Panc1 (cell line): ENCODE measurements at regions not wholly inside any gene's neighbourhood (a gene's known extent, or its start where the extent isn't known, plus 50 kb on each side); places are given as distances from the start of the nearest gene placed in this dataset.

ENCODE experiments used
- ATAC-seq: fragments of 200-7000 bp; cut with Tn5 transposase; 2 replicates; pipeline ENCODE4 v1.9.1; 2020; ENCODE audit warnings: mild to moderate bottlenecking, moderate library complexity
- BruUV-seq: library from RNA; stranded (reverse); fragments of 400-500 nt; replicated peaks from 2 replicates; lab custom pipeline; 2021; lab: Mats Ljungman, UMichigan
- CTCF ChIA-PET: fragments of 300-600 bp; sonication (Branson Sonifier 250); formaldehyde crosslinking; loops from one replicate; lab custom pipeline; 2022; ENCODE audit warnings: antibody characterized with exemption; lab: Charles Lee
- POLR2A ChIA-PET: fragments of 300-600 bp; sonication (Branson Sonifier 250); formaldehyde crosslinking; loops from one replicate; lab custom pipeline; 2022; ENCODE audit warnings: antibody characterized with exemption; lab: Charles Lee
- DNase-seq: peaks from one replicate; pipeline ENCODE4 v3.0.0-alpha.2; 2010; ENCODE audit warnings: low read depth, low spot score
- H3K27ac ChIP-seq: 2 replicates; pipeline ENCODE4 v1.5.1; 2011; ENCODE audit warnings: mild to moderate bottlenecking, low read length, inconsistent platforms
- H3K27me3 ChIP-seq: fragments of 200-500 bp; sonication (Bioruptor generic); 2 replicates; pipeline ENCODE4 v1.6.0; 2014; ENCODE audit warnings: low read length, inconsistent platforms; ENCODE audit not compliant: control insufficient read depth, insufficient read depth
- H3K36me3 ChIP-seq: fragments of 200-500 bp; sonication (Bioruptor generic); 2 replicates; pipeline ENCODE4 v1.5.1; 2014; ENCODE audit warnings: inconsistent platforms, mild to moderate bottlenecking, low read length, moderate library complexity; ENCODE audit not compliant: control insufficient read depth, insufficient read depth
- H3K4me1 ChIP-seq: 2 replicates; pipeline ENCODE4 v1.5.1; 2011; ENCODE audit warnings: inconsistent platforms, mild to moderate bottlenecking, low read length, moderate library complexity; ENCODE audit not compliant: control insufficient read depth, insufficient read depth
- H3K4me3 ChIP-seq, 2 experiments: 2 replicates each; pipeline ENCODE4 v1.5.1; 2011 to 2012; ENCODE audit warnings: low read depth in 2 of 2, low read length in 2 of 2, mild to moderate bottlenecking in 2 of 2, inconsistent platforms in 1 of 2, moderate library complexity in 1 of 2
- H3K9me3 ChIP-seq: fragments of 200-500 bp; sonication (Bioruptor generic); 2 replicates; pipeline ENCODE4 v1.5.1; 2014; ENCODE audit warnings: low read depth, mild to moderate bottlenecking, inconsistent platforms, low read length, moderate library complexity; ENCODE audit not compliant: control insufficient read depth, insufficient read depth
- POLR2AphosphoS5 ChIP-seq: IDR thresholded peaks from 2 replicates; pipeline ENCODE4 v1.6.1; 2012; ENCODE audit warnings: mild to moderate bottlenecking, low read depth, low read length, moderate library complexity
- SIN3A ChIP-seq: IDR thresholded peaks from 2 replicates; pipeline ENCODE4 v1.6.1; 2012; ENCODE audit warnings: low read depth, mild to moderate bottlenecking, low read length, moderate library complexity, borderline replicate concordance; ENCODE audit not compliant: insufficient read depth
- TCF7L2 ChIP-seq: IDR thresholded peaks from 2 replicates; pipeline ENCODE4 v1.6.1; 2011; ENCODE audit warnings: mild to moderate bottlenecking, low read depth, low read length, inconsistent platforms
- in situ Hi-C: cut with HindIII; loops from 2 replicates; pipeline ENCODE4 v1.10.0; 2016; ENCODE audit warnings: low sequenced_read_pairs, low pct_unique_long_range_greater_than_20kb
- intact Hi-C: fragments of 100-400 bp; cut with micrococcal nuclease; formaldehyde crosslinking; loops from one replicate; pipeline ENCODE4 v1.10.0; 2022; ENCODE audit not compliant: unreplicated experiment
- TF ChIP-seq, protein P1 (sequence below): fragments of 450-650 bp; IDR thresholded peaks from 2 replicates; pipeline ENCODE4 v1.5.1; 2017; ENCODE audit warnings: mild to moderate bottlenecking
- TF ChIP-seq, protein P2 (sequence below), 2 experiments: IDR thresholded peaks; 2 replicates each; pipeline ENCODE4 v1.6.1; 2011 to 2012; ENCODE audit warnings: low read depth in 2 of 2, control low read depth in 1 of 2, low read length in 1 of 2, mild to moderate bottlenecking in 1 of 2, moderate library complexity in 1 of 2; ENCODE audit not compliant: insufficient read depth in 1 of 2

DNA sequence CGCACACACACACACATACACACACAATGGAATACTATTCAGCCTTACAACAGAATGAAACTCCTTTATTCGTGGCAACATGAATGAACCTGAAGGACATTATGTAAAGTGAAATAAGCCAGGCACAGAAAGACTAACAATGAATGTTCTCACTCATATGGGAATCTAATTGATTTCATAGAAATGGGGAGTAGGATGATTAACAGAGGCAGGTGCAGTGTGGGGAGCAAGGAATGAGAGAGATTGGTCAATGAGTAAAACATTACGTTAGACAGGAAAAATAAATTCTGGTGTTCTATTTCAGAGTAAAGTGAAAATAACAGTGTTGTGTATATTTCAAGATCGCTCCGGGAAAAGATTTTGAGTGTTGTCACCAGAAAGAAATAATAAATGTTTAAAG is 694.5 kb downstream of the NXPH1 start:
- POLR2A ChIA-PET, result no interaction called here
- H3K36me3 ChIP-seq, result no peaks in the 10 kb centered on the region
- CTCF ChIA-PET, result no interaction called here
- in situ Hi-C loops, result no loop called here
- H3K27me3 ChIP-seq, result no peaks in the 10 kb centered on the region
- no peak overlapping the region for H3K4me3 ChIP-seq
- DNase-seq (no peak), ATAC-seq (no peak)
- no TSS peak for BruUV-seq
- H3K27ac ChIP-seq, result no peak overlapping the region
- TF ChIP-seq, protein P1, sequence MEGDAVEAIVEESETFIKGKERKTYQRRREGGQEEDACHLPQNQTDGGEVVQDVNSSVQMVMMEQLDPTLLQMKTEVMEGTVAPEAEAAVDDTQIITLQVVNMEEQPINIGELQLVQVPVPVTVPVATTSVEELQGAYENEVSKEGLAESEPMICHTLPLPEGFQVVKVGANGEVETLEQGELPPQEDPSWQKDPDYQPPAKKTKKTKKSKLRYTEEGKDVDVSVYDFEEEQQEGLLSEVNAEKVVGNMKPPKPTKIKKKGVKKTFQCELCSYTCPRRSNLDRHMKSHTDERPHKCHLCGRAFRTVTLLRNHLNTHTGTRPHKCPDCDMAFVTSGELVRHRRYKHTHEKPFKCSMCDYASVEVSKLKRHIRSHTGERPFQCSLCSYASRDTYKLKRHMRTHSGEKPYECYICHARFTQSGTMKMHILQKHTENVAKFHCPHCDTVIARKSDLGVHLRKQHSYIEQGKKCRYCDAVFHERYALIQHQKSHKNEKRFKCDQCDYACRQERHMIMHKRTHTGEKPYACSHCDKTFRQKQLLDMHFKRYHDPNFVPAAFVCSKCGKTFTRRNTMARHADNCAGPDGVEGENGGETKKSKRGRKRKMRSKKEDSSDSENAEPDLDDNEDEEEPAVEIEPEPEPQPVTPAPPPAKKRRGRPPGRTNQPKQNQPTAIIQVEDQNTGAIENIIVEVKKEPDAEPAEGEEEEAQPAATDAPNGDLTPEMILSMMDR, result no peak
- no peak for TF ChIP-seq SIN3A
- TF ChIP-seq TCF7L2, result no peak
- TF ChIP-seq POLR2AphosphoS5, result no peak
- TF ChIP-seq, protein P2, sequence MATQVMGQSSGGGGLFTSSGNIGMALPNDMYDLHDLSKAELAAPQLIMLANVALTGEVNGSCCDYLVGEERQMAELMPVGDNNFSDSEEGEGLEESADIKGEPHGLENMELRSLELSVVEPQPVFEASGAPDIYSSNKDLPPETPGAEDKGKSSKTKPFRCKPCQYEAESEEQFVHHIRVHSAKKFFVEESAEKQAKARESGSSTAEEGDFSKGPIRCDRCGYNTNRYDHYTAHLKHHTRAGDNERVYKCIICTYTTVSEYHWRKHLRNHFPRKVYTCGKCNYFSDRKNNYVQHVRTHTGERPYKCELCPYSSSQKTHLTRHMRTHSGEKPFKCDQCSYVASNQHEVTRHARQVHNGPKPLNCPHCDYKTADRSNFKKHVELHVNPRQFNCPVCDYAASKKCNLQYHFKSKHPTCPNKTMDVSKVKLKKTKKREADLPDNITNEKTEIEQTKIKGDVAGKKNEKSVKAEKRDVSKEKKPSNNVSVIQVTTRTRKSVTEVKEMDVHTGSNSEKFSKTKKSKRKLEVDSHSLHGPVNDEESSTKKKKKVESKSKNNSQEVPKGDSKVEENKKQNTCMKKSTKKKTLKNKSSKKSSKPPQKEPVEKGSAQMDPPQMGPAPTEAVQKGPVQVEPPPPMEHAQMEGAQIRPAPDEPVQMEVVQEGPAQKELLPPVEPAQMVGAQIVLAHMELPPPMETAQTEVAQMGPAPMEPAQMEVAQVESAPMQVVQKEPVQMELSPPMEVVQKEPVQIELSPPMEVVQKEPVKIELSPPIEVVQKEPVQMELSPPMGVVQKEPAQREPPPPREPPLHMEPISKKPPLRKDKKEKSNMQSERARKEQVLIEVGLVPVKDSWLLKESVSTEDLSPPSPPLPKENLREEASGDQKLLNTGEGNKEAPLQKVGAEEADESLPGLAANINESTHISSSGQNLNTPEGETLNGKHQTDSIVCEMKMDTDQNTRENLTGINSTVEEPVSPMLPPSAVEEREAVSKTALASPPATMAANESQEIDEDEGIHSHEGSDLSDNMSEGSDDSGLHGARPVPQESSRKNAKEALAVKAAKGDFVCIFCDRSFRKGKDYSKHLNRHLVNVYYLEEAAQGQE (IDR thresholded peaks at IDR 0.05; ENCODE audit: insufficient read depth in 1 of 2, low read depth in 2 of 2, low read length in 1 of 2), result no peak
- no peaks in the 10 kb centered on the region for H3K4me1 ChIP-seq
- intact Hi-C loops, result no loop called here
- no peaks in the 10 kb centered on the region for H3K9me3 ChIP-seq

DNA sequence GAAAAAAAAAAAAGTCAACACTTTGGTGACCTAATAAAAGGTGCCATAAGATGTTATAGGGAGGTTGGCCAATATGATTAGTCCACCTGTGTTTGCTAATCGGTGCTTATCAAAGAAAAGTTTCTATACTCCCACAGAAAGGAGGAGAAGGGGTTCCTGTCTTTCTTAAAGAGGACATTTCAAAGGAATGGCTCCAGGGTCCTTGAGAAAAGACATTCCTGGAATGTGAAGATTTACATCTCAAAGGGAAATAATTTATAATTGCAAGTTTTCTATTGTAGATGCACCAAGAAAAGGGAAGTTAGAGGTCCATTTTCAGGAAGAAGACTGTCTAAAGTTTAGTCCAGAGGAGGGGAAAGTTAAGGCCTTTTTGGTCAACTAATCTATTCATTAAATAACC is 715.3 kb downstream of the NXPH1 start:
- H3K27ac ChIP-seq, result no peak overlapping the region
- H3K36me3 ChIP-seq, result no peaks in the 10 kb centered on the region
- intact Hi-C loops (no loop called here), in situ Hi-C loops (no loop called here)
- no peak for DNase-seq
- H3K27me3 ChIP-seq, result no peaks in the 10 kb centered on the region
- H3K4me1 ChIP-seq, result no peaks in the 10 kb centered on the region
- no peak for TF ChIP-seq POLR2AphosphoS5
- TF ChIP-seq, protein P2 (IDR thresholded peaks at IDR 0.05; ENCODE audit: insufficient read depth in 1 of 2, low read depth in 2 of 2, low read length in 1 of 2), result no peak
- TF ChIP-seq SIN3A, result no peak
- TF ChIP-seq, protein P1, result no peak
- no peak for TF ChIP-seq TCF7L2
- no peaks in the 10 kb centered on the region for H3K9me3 ChIP-seq
- POLR2A ChIA-PET, result no interaction called here
- no TSS peak for BruUV-seq
- no peak for ATAC-seq
- CTCF ChIA-PET, result no interaction called here
- no peak overlapping the region for H3K4me3 ChIP-seq
